Gastroesophageal sphincter (tissue), 4 donors: ENCODE measurements at regions not wholly inside any gene's neighbourhood (a gene's known extent, or its start where the extent isn't known, plus 50 kb on each side); places are given as distances from the start of the nearest gene placed in this dataset.

Experiments
- ATAC-seq: fragments of 150-250 bp; one replicate; pipeline ENCODE4 v1.9.1; 2016; ENCODE audit warnings: mild to moderate bottlenecking, moderate library complexity
- H3K27ac ChIP-seq, 4 donors: fragments of 200-600 bp; sonication (generic) in 3 of 4; 1 replicate in 3 of 4; 2 replicates in 1 of 4; pipeline ENCODE4 v1.5.1; 2016 to 2019
- H3K27me3 ChIP-seq: fragments of 200-600 bp; sonication (generic); one replicate; pipeline ENCODE4 v1.5.1; 2019
- H3K36me3 ChIP-seq, 2 donors: fragments of 200-600 bp; sonication (generic); one replicate each; pipeline ENCODE4 v1.5.1; 2019; ENCODE audit warnings: control low read depth in 1 of 2
- H3K4me1 ChIP-seq, 3 donors: fragments of 200-600 bp; sonication (generic); 1 replicate in 2 of 3; 2 replicates in 1 of 3; pipeline ENCODE4 v1.5.1; 2016 to 2019; ENCODE audit warnings: control low read depth in 2 of 3
- H3K4me3 ChIP-seq, 2 donors: fragments of 200-600 bp; sonication (generic); one replicate each; pipeline ENCODE4 v1.5.1; 2019; ENCODE audit warnings: mild to moderate bottlenecking in 1 of 2, moderate library complexity in 1 of 2
- H3K9me3 ChIP-seq, 3 donors: fragments of 200-600 bp; sonication (generic); one replicate each; pipeline ENCODE4 v1.5.1; 2017 to 2019; ENCODE audit warnings: control low read depth in 2 of 3
- CTCF ChIP-seq, 4 experiments: fragments of 200-600 bp in 2 of 4; fragments of 450-650 bp in 2 of 4; sonication (generic) in 1 of 4; IDR thresholded peaks; one replicate each; pipeline ENCODE4 v1.5.1; 2017 to 2019; ENCODE audit warnings: antibody characterized with exemption in 4 of 4, mild to moderate bottlenecking in 2 of 4, moderate library complexity in 2 of 4
- EP300 ChIP-seq: sonication (generic); formaldehyde crosslinking; IDR thresholded peaks from one replicate; pipeline ENCODE4 v1.6.1; 2017; ENCODE audit warnings: antibody characterized with exemption, mild to moderate bottlenecking
- POLR2A ChIP-seq, 2 donors: fragments of 450-650 bp; IDR thresholded peaks; one replicate each; pipeline ENCODE4 v1.6.1; 2017; ENCODE audit warnings: antibody characterized with exemption in 2 of 2, mild to moderate bottlenecking in 2 of 2, moderate library complexity in 1 of 2
- POLR2AphosphoS5 ChIP-seq: sonication (generic); formaldehyde crosslinking; IDR thresholded peaks from one replicate; pipeline ENCODE4 v1.6.1; 2017; ENCODE audit warnings: antibody characterized with exemption
- WGBS, 2 donors: methylation state at CpG; one replicate each; pipeline ENCODE4 v1.1.5; 2018; ENCODE audit warnings: low coverage in 1 of 2; 5-methylcytosine and 5-hydroxymethylcytosine counted together

DNA sequence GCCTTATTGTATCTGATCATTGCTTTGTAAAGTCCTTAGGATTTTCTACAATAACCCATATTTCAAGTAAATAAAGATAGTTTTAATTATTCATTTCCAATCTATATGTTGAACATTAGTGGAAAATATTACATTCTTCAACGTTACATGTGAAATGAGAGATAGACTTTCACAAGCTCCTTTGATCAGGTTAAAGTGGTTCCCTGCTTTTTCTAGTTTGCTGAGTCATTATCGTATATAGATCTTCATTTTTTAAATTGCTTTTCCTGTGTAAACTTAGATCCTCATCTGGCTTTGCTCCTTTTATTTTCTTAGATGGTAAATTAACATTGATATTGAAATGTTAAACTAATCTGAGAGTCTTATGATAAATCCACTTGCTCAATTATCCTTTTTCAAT lies 599.0 kb downstream of the TRAM1L1 start:
- no peak overlapping the region for H3K4me3 ChIP-seq
- H3K27me3 ChIP-seq: no peaks in the 10 kb centered on the region
- ATAC-seq: no peak
- H3K36me3 ChIP-seq: no peaks in the 10 kb centered on the region
- 53 to 66% methylated on average over 2 of the region's 2 CpGs for WGBS, 2 donors
- no peak overlapping the region for H3K27ac ChIP-seq
- no peaks in the 10 kb centered on the region for H3K4me1 ChIP-seq
- no peaks in the 10 kb centered on the region for H3K9me3 ChIP-seq
- TF ChIP-seq EP300 (no peak), POLR2A (IDR thresholded peaks at IDR 0.05) (no peak), POLR2AphosphoS5 (no peak), CTCF (IDR thresholded peaks at IDR 0.05) (no peak)

GRCh38 chr4:116480546-116480945 lies 604.8 kb downstream of the TRAM1L1 start:
- TF ChIP-seq CTCF (IDR thresholded peaks at IDR 0.05) (no peak), POLR2AphosphoS5 (no peak), POLR2A (IDR thresholded peaks at IDR 0.05) (no peak), EP300 (no peak)
- WGBS, 2 donors: 28 to 48% methylated on average over 3 of the region's 3 CpGs
- Histone ChIP-seq H3K36me3 (no peaks in the 10 kb centered on the region), H3K9me3 (peaks cover 0 to 5% (median 0%) of the 10 kb centered on the region in 3 donors), H3K4me3 (no peak overlapping the region), H3K27me3 (no peaks in the 10 kb centered on the region), H3K4me1 (no peaks in the 10 kb centered on the region), H3K27ac (no peak overlapping the region)
- no peak for ATAC-seq

- ATAC-seq: no peak
- WGBS, 2 donors: 67 to 100% methylated on average over 1 of the region's 10 CpGs
- no peak overlapping the region for H3K27ac ChIP-seq
- H3K9me3 ChIP-seq: peaks cover 0 to 5% (median 0%) of the 10 kb centered on the region in 3 donors
- H3K36me3 ChIP-seq: no peaks in the 10 kb centered on the region
- no peak overlapping the region for H3K4me3 ChIP-seq
- no peak for TF ChIP-seq EP300
- no peak for TF ChIP-seq POLR2AphosphoS5
- TF ChIP-seq POLR2A (IDR thresholded peaks at IDR 0.05): no peak
- TF ChIP-seq CTCF (IDR thresholded peaks at IDR 0.05): no peak
- H3K27me3 ChIP-seq: no peaks in the 10 kb centered on the region
- no peaks in the 10 kb centered on the region for H3K4me1 ChIP-seq
Measured at GRCh38 chr4:116478343-116478742, 607.0 kb downstream of the TRAM1L1 start.

- H3K9me3 ChIP-seq: no peaks in the 10 kb centered on the region
- H3K4me1 ChIP-seq: no peaks in the 10 kb centered on the region
- TF ChIP-seq POLR2A (IDR thresholded peaks at IDR 0.05) (no peak), POLR2AphosphoS5 (no peak), EP300 (no peak), CTCF (IDR thresholded peaks at IDR 0.05) (no peak)
- no peaks in the 10 kb centered on the region for H3K27me3 ChIP-seq
- ATAC-seq: no peak
- WGBS, 2 donors: 44 to 60% methylated on average over 1 of the region's 1 CpG
- H3K36me3 ChIP-seq: no peaks in the 10 kb centered on the region
- no peak overlapping the region for H3K27ac ChIP-seq
- no peak overlapping the region for H3K4me3 ChIP-seq
Measured at GRCh38 chr4:116469582-116469981, 615.8 kb downstream of the TRAM1L1 start.

DNA sequence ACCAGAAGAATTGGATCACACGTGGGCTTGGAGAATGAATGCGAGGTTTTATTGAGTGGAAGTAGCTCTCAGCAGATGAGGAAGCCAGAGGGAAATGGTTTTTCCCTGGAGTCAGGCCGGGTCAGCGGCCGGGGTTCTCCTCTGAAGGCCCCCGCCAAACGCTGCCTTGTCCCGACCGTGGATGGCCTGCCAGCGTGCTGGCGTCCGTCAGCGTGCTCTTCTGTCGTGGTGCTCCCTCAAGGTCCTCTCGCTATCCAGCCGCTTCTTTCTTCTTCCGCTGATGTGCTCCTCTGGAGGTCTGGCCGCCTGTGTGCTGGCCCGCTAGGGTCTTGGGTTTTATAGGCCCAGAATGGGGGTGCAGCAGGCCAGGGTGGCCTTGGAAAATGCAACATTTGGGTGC lies 632.2 kb downstream of the TRAM1L1 start:
- H3K36me3 ChIP-seq: no peaks in the 10 kb centered on the region
- no peaks in the 10 kb centered on the region for H3K4me1 ChIP-seq
- H3K4me3 ChIP-seq: no peak overlapping the region
- ATAC-seq: no peak
- no peak overlapping the region for H3K27ac ChIP-seq
- no peaks in the 10 kb centered on the region for H3K27me3 ChIP-seq
- 89 to 90% methylated on average over 2 to 16 of the region's 19 CpGs for WGBS, 2 donors
- H3K9me3 ChIP-seq: no peaks in the 10 kb centered on the region
- TF ChIP-seq EP300 (no peak), POLR2A (IDR thresholded peaks at IDR 0.05) (no peak), POLR2AphosphoS5 (no peak), CTCF (IDR thresholded peaks at IDR 0.05) (no peak)
